DMS53 treated with DMSO at 0.1 percent for 48 hours (cell line): ENCODE measurements at regions not wholly inside any gene's neighbourhood (a gene's known extent, or its start where the extent isn't known, plus 50 kb on each side); places are given as distances from the start of the nearest gene placed in this dataset.
"Not testable (repeated sequence)": the region's sequence is repeated elsewhere in the genome, so short reads cannot be mapped to it uniquely, and the experiment has no call there.

Source experiments
- DNase-seq: peaks from one replicate; lab custom pipeline; 2025; ENCODE audit not compliant: unreplicated experiment; lab: John Stamatoyannopoulos, UW

- no peak for DNase-seq
These were observed 54.9 kb upstream of the NBPF3 start for GRCh38 chr1:21385022-21385421.

GRCh38 chr1:21384620-21385019 is 55.3 kb upstream of the NBPF3 start:
- no peak for DNase-seq

GRCh38 chr1:21383785-21384401 is 56.0 kb upstream of the NBPF3 start:
- no peak for DNase-seq

GRCh38 chr1:21381354-21381753 is 58.6 kb upstream of the NBPF3 start:
- no peak for DNase-seq

DNA sequence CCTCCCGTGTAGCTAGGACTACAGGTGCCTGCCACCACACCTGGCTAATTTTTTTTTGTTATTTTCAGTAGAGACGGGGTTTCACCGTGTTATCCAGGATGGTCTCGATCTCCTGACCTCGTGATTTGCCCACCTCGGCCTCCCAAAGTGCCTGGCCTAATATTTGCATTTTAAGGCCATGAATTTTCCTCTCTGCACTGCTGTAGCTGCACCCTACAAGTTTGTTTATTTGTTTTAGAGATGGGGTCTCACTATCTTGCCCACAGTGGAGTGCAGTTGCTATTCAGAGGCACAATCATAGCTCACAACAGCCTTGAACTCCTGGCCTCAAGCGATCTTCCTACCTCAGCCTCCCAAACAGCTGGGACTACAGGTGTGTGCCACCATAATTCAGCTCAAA is 59.8 kb upstream of the NBPF3 start:
- DNase-seq, result not testable (repeated sequence)

DNA sequence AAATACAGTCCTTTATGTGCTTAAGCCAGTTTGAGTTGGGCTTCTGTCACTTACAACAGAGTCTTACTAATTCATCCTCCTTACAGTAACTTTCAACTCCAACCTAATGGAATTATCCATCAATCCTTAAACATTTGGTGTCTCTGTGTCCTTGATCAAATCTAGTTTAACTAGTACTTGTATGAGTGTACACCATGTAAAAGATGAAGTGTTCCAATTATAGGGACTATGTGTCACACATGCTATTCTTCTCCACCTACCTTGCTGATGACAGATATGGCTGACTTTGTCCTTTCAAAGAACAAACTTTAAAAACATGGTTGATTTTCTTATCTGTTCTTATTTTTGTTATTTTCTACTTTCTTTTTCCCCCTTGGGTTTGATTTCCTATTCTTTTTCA is 60.4 kb upstream of the NBPF3 start:
- no peak for DNase-seq

DNA sequence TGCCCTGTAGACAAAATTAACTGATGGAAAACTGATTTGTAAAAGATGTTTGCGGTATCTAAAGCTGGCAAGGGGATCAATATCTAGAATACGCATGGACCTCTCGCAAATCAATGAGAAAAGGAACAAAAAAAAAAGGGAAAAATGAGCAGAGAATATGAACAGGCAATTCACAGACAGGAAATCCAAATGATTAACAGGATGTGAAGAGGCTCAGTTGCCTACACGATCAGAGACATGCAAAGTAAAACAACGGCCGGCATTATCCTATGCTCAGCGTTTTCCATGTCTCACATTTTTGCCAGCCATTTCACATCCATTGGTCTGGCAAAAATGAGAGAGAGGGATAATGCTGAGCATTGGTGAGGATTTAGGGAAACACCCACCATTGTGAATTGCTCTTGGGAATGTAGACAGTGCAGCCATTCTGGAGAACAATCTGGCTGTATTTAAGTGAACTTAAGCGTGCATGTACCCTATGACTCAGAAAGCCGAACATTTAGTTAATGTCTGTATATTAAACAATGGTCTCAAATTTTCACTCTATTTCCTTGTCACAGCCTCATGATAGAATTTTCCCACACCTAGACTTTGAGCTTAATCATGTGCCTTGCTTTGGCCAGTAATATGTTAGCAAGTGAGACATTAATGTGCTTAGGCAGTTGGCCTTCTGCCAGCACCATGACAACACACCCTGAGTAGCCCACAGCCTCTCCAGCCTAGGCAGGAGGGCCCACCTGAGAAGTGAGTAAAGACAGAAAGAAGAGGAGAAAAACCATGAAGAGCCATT is 61.0 kb upstream of the NBPF3 start:
- peak; percentile 29 for DNase-seq

GRCh38 chr1:21372383-21372782 is 67.6 kb upstream of the NBPF3 start:
- DNase-seq, result no peak

DNA sequence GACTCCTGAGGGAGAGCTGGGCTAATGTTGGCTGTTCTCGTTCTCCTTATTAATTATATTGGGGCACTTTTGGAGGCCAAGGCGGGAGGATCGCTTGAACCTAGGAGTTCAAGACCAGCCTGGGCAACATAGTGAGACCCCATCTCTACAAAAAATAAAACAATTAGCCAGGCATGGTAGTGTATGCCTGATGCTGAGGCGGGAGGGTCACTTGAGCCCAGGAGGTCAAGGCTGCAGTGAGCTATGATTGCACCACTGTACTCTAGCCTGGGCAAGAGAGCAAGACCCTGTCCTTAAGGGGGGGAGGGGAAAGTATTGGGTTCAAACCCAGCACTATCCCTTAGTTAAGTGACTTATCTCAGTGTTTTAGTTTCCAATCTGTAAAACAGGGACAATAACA is 70.0 kb upstream of the NBPF3 start:
- DNase-seq, result no peak

- peak; percentile 61 for DNase-seq
These were observed 71.2 kb upstream of the NBPF3 start for GRCh38 chr1:21368515-21369289.

GRCh38 chr1:21367973-21368514 is 71.9 kb upstream of the NBPF3 start:
- DNase-seq, result not testable (repeated sequence)

GRCh38 chr1:21366288-21366687 is 73.6 kb upstream of the NBPF3 start:
- DNase-seq, result no peak

GRCh38 chr1:21365036-21365435 is 74.8 kb upstream of the ECE1 start:
- DNase-seq, result no peak

DNA sequence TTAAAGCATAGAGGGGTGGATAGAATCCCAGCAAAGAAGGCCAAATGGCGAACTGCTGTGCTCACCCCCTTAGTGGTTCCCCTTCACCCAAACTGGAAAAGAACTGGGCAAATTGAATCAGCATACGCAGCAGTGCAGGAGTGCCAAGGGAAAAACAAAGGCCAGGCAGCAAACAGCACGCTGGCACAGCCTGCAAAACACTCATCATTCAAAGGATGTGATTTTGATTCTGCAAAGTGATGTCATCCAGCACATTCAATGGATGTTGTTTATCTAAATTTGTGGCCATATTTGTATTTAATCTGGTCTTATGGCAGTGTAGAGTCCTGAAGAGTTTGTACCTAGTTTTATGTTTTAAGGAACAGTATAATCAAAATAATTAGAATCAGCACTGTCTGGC is 71.8 kb upstream of the ECE1 start:
- no peak for DNase-seq

DNA sequence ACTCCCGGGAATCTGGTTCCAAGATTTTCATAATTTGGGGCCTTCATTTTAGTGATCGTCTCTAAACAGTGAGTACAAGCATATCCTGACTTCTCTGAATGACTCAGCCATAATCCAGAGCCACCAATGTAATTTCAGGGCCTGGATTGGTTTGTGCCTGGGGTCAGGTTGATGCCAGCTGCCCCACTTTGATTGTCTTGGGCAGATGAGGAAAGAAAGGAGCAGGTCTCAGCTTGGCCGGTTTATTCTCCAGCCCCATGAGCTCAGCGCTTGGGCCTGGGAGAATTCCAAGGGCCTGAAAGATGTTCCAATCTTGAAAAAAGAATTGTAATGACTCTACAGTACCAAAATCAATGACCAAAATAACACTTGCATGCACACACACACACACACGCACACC is 71.2 kb upstream of the ECE1 start:
- DNase-seq, result no peak

DNA sequence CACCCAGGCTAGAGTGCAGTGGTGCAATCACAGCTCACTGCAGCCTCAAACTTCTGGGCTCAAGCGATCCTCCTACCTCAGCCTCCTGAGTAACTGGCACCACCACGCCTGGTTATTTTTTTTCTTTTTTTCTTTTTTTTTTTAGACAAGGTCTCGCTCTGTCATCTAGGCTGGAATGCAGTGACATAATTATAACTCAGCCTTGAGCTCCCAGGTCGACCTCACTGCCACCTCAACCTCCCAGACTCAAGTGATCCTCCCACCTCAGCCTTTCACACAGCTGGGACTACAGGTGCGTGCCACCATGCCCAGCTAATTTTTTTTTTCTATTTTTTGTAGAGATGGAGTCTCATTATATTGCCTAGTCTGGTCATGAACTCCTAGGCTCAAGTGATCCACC is 66.9 kb upstream of the ECE1 start:
- DNase-seq, result no peak

GRCh38 chr1:21355956-21356355 is 65.7 kb upstream of the ECE1 start:
- DNase-seq, result no peak

- DNase-seq, result no peak
These were observed 62.3 kb upstream of the ECE1 start for GRCh38 chr1:21352586-21352985.

GRCh38 chr1:21351901-21352300 is 61.6 kb upstream of the ECE1 start:
- DNase-seq, result no peak

DNA sequence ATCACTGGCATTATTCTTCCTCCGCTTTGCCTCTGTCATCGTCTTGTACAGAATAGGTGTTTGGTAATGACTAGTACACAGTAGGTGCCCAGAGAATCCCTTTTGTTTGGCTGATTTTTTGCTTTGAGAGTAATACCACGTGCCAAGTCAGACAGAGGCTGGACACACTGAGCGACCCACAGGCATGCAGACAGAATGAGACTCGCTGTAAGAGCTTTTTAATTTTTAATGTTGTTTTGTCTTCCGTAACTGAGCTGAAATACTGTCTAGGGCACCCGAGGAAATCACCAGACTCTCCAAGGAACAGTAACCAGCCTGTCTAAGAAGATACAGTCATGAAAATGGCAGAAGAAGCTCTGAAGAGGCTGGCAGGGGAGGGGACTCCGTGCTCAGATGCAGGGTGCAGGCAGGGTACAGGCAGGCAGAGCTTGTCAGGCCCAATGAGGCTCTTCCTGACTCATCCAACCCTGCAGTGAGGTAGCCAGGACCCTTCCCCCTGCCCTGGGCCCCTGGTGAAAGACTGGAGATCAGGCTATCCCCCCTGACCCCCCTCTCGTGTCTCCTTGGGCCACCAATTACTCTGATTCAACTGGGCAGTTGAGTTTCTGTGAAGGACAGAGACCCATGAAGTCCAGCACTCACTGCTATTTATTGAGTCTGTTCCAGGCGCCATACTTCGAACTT is 60.1 kb upstream of the ECE1 start:
- DNase-seq, result no peak

GRCh38 chr1:21349693-21350092 is 59.4 kb upstream of the ECE1 start:
- no peak for DNase-seq
